Liver (tissue), 8 donors: ENCODE measurements at regions not wholly inside any gene's neighbourhood (a gene's known extent, or its start where the extent isn't known, plus 50 kb on each side); places are given as distances from the start of the nearest gene placed in this dataset.

Source experiments
- DNase-seq: peaks from one replicate; pipeline ENCODE4 v3.0.0-alpha.2; 2017; ENCODE audit warnings: low spot score
- H3K27ac ChIP-seq, 2 donors: one replicate each; pipeline ENCODE4 v1.7.0; 2013; ENCODE audit warnings: inconsistent platforms in 2 of 2, low read length in 2 of 2, control low read depth in 1 of 2, low read depth in 1 of 2, mild to moderate bottlenecking in 1 of 2
- H3K27me3 ChIP-seq, 4 donors: one replicate each; pipeline versions ENCODE4 v1.6.1 to v1.7.0; 2013; ENCODE audit warnings: low read length in 3 of 4, inconsistent platforms in 1 of 4, mild to moderate bottlenecking in 1 of 4, moderate library complexity in 1 of 4; ENCODE audit not compliant: control insufficient read depth in 4 of 4, insufficient read depth in 4 of 4
- H3K36me3 ChIP-seq, 4 donors: one replicate each; pipeline versions ENCODE4 v1.6.1 to v1.7.0; 2013; ENCODE audit warnings: low read length in 3 of 4, mild to moderate bottlenecking in 3 of 4, low read depth in 1 of 4, moderate library complexity in 1 of 4; ENCODE audit not compliant: control insufficient read depth in 4 of 4, insufficient read depth in 3 of 4
- H3K4me1 ChIP-seq, 4 donors: one replicate each; pipeline versions ENCODE4 v1.6.1 to v1.7.0; 2013; ENCODE audit warnings: low read length in 3 of 4, mild to moderate bottlenecking in 3 of 4, moderate library complexity in 1 of 4; ENCODE audit not compliant: control insufficient read depth in 4 of 4, insufficient read depth in 4 of 4
- H3K4me3 ChIP-seq, 3 donors: one replicate each; pipeline versions ENCODE4 v1.6.1 to v1.7.0; 2013; ENCODE audit warnings: low read length in 3 of 3, control low read depth in 1 of 3, low read depth in 1 of 3, mild to moderate bottlenecking in 1 of 3
- H3K9ac ChIP-seq, 2 donors: one replicate each; pipeline ENCODE4 v1.7.0; 2013; ENCODE audit warnings: low read length in 2 of 2, mild to moderate bottlenecking in 2 of 2, moderate library complexity in 2 of 2, control low read depth in 1 of 2, low read depth in 1 of 2
- H3K9me3 ChIP-seq, 4 donors: one replicate each; pipeline versions ENCODE4 v1.6.1 to v1.7.0; 2013; ENCODE audit warnings: low read length in 3 of 4; ENCODE audit not compliant: control insufficient read depth in 4 of 4
- EGR1 ChIP-seq, 2 donors: IDR thresholded peaks; 2 replicates each; pipeline ENCODE4 v1.6.1; 2016 to 2018; ENCODE audit warnings: antibody characterized with exemption in 2 of 2, low read depth in 2 of 2
- FOXA2 ChIP-seq: IDR thresholded peaks from 2 replicates; pipeline ENCODE4 v1.6.1; 2016; ENCODE audit warnings: antibody characterized with exemption
- GABPA ChIP-seq, 2 donors: IDR thresholded peaks in 1 of 2; conservative IDR thresholded peaks in 1 of 2; 2 replicates each; pipeline ENCODE4 v1.6.1; 2016; ENCODE audit warnings: antibody characterized with exemption in 2 of 2, mild to moderate bottlenecking in 1 of 2, moderate library complexity in 1 of 2
- HNF4A ChIP-seq, 2 donors: conservative IDR thresholded peaks; 2 replicates each; pipeline ENCODE4 v1.6.1; 2016; ENCODE audit warnings: antibody characterized with exemption in 2 of 2, mild to moderate bottlenecking in 2 of 2
- HNF4G ChIP-seq: IDR thresholded peaks from 2 replicates; pipeline ENCODE4 v1.6.1; 2016; ENCODE audit warnings: antibody characterized with exemption
- MAX ChIP-seq: IDR thresholded peaks from 2 replicates; pipeline ENCODE4 v1.6.1; 2016; ENCODE audit warnings: antibody characterized with exemption
- NR2F2 ChIP-seq: IDR thresholded peaks from 2 replicates; pipeline ENCODE4 v1.6.1; 2016; ENCODE audit warnings: antibody characterized with exemption
- RAD21 ChIP-seq, 2 donors: IDR thresholded peaks; 2 replicates each; pipeline ENCODE4 v1.6.1; 2016; ENCODE audit warnings: antibody characterized with exemption in 2 of 2, mild to moderate bottlenecking in 2 of 2
- RXRA ChIP-seq, 2 donors: IDR thresholded peaks; 2 replicates each; pipeline ENCODE4 v1.6.1; 2017 to 2018; ENCODE audit warnings: antibody characterized with exemption in 2 of 2, mild to moderate bottlenecking in 1 of 2
- YY1 ChIP-seq: IDR thresholded peaks from 2 replicates; pipeline ENCODE4 v1.6.1; 2016; ENCODE audit warnings: antibody characterized with exemption, mild to moderate bottlenecking
- ZBTB33 ChIP-seq: IDR thresholded peaks from 2 replicates; pipeline ENCODE4 v1.6.1; 2016; ENCODE audit warnings: antibody characterized with exemption
- WGBS: extraction: QIAGEN DNeasy Blood & Tissue Kit; methylation state at CpG from one replicate; pipeline ENCODE4 v1.1.7; 2013; 5-methylcytosine and 5-hydroxymethylcytosine counted together
- TF ChIP-seq, protein P1 (sequence below): IDR thresholded peaks from 2 replicates; pipeline ENCODE4 v1.6.1; 2016; ENCODE audit warnings: antibody characterized with exemption
- TF ChIP-seq, protein P2 (sequence below): fragments of 150-350 bp; IDR thresholded peaks from 2 replicates; pipeline ENCODE4 v1.5.1; 2017; ENCODE audit warnings: improper control_type of control experiment, low read depth, low read length; ENCODE audit not compliant: missing input control
- donor health status: healthy.
- donor health status: healthy.
- donor health status: healthy.
- donor health status: healthy.
- donor health status: healthy.

DNA sequence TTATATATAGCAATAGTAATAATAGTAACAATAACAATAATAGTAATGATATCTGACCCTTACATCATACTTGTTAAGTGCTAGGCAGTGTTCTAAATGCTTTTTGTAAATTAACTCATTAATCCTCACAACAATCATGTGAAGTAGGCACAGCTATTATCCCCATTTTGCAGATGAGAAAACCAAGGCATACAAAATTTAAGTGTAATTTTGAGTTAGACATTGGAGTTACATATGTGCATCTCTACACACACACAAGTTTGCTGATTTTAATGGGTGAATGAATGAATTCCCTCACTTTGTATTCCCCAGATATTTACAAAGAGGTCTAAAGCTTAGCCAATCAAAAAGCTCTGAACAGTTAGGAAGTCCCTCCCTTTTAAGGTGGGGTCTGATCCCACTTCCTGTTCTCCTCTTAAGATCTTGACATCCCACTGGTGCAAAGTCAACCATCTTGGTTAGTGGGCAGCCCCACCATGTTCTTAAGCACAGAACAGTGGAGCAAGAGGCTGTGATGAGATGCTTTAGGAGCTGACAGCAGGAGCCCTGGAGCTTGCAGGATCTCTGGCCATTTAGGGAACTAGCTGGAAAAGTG lies 85.3 kb upstream of the FOXP4 start:
- Histone ChIP-seq H3K36me3 (no peaks in the 10 kb centered on the region), H3K27ac (no peak overlapping the region), H3K9ac (no peak overlapping the region), H3K4me1 (no peaks in the 10 kb centered on the region), H3K9me3 (no peaks in the 10 kb centered on the region), H3K27me3 (no peaks in the 10 kb centered on the region), H3K4me3 (no peak overlapping the region)
- no peak for DNase-seq
- TF ChIP-seq HNF4G: no peak
- TF ChIP-seq, protein P1, sequence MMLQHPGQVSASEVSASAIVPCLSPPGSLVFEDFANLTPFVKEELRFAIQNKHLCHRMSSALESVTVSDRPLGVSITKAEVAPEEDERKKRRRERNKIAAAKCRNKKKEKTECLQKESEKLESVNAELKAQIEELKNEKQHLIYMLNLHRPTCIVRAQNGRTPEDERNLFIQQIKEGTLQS: no peak
- TF ChIP-seq GABPA (IDR thresholded peaks at IDR 0.05 in 1 of 2, conservative IDR thresholded peaks at IDR 0.05 in 1 of 2): no peak
- TF ChIP-seq EGR1 (IDR thresholded peaks at IDR 0.05; ENCODE audit: low read depth in 2 of 2): no peak
- TF ChIP-seq FOXA2: no peak
- TF ChIP-seq RXRA (IDR thresholded peaks at IDR 0.05): no peak
- TF ChIP-seq RAD21 (IDR thresholded peaks at IDR 0.05): no peak

DNA sequence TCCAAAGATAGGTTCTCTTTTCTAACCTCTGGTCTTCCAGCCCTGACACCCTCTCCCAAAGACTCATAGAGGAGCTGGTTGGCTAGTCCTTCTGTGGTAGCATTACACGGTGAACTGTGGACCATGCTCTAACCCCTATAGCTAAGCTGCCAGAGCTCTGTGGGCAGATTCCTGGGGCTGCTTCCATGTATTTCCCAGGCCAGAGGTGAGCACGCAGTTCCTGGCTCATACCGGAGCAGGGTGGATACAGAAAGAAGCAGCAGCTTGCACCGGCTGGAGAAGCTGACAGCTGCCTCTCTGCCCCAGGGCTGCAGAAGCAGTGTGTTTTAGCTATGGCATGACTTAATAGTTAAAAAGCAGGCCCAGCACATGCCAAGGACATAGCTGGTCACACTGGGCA lies 84.1 kb upstream of the FOXP4 start:
- Histone ChIP-seq H3K9me3 (no peaks in the 10 kb centered on the region), H3K36me3 (no peaks in the 10 kb centered on the region), H3K27ac (no peak overlapping the region), H3K27me3 (no peaks in the 10 kb centered on the region), H3K4me3 (no peak overlapping the region), H3K9ac (no peak overlapping the region), H3K4me1 (no peaks in the 10 kb centered on the region)
- 72% methylated on average over 4 of the region's 4 CpGs for WGBS
- TF ChIP-seq RAD21 (IDR thresholded peaks at IDR 0.05) (no peak), EGR1 (IDR thresholded peaks at IDR 0.05; ENCODE audit: low read depth in 2 of 2) (no peak), ZBTB33 (no peak), NR2F2 (no peak), YY1 (no peak), HNF4A (conservative IDR thresholded peaks at IDR 0.05) (no peak), MAX (no peak)
- TF ChIP-seq, protein P2, sequence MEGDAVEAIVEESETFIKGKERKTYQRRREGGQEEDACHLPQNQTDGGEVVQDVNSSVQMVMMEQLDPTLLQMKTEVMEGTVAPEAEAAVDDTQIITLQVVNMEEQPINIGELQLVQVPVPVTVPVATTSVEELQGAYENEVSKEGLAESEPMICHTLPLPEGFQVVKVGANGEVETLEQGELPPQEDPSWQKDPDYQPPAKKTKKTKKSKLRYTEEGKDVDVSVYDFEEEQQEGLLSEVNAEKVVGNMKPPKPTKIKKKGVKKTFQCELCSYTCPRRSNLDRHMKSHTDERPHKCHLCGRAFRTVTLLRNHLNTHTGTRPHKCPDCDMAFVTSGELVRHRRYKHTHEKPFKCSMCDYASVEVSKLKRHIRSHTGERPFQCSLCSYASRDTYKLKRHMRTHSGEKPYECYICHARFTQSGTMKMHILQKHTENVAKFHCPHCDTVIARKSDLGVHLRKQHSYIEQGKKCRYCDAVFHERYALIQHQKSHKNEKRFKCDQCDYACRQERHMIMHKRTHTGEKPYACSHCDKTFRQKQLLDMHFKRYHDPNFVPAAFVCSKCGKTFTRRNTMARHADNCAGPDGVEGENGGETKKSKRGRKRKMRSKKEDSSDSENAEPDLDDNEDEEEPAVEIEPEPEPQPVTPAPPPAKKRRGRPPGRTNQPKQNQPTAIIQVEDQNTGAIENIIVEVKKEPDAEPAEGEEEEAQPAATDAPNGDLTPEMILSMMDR: no peak
- no peak for DNase-seq
